22Rv1 (cell line): ENCODE measurements at regions not wholly inside any gene's neighbourhood (a gene's known extent, or its start where the extent isn't known, plus 50 kb on each side); places are given as distances from the start of the nearest gene placed in this dataset.

ENCODE experiments used
- CTCF ChIP-seq: fragments of 450-650 bp; IDR thresholded peaks from 2 replicates; pipeline ENCODE4 v1.5.1; 2017; ENCODE audit warnings: mild to moderate bottlenecking
- ZFX ChIP-seq: fragments of 450-650 bp; IDR thresholded peaks from 2 replicates; pipeline ENCODE4 v1.6.1; 2017; ENCODE audit warnings: antibody characterized with exemption, borderline replicate concordance

GRCh38 chr18:10022365-10022764 lies 108.5 kb downstream of the VAPA start:
- TF ChIP-seq CTCF (no peak), ZFX (no peak)
